ENCODE measurements at regions not wholly inside any gene's neighbourhood (a gene's known extent, or its start where the extent isn't known, plus 50 kb on each side); places are given as distances from the start of the nearest gene placed in this dataset.

DNA sequence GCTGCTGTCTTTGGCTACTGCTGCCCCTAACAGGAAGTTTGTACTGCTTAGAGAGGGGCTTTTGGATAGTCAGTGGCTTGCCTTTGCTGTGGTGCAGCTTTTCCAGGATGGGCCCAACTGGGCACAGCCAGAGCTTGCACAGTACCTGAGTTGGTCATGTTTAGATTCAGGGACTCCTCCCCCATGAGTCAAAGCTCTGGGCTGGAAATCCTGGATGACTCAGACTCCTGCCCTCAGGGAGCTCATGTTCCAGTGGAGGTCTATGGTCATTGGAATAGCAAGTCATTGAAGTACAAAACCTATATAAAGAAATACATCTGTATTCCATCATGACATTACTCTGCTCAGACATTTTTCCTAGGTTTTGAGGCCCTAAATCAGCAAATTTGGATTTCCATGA is 66.7 kb upstream of the PJA1 start:
- ATAC-seq (peak in 2 of 4 donors; percentile 47 to 73), DNase-seq (no peak)
- Histone ChIP-seq H3K27me3 (ENCODE audit: insufficient read depth in 3 of 3, low read length in 2 of 3) (peaks cover 0 to 12% (median 0%) of the 10 kb centered on the region in 3 donors), H3K4me1 (no peaks in the 10 kb centered on the region), H3K27ac (no peak overlapping the region), H3K9me3 (no peaks in the 10 kb centered on the region), H3K36me3 (ENCODE audit: insufficient read depth in 1 of 2, low read depth in 1 of 2) (no peaks in the 10 kb centered on the region), H3K4me3 (no peak overlapping the region)
- no peak for TF ChIP-seq CTCF (IDR thresholded peaks at IDR 0.05)
- intact Hi-C loops (cut with DNase I) = no loop called here

DNA sequence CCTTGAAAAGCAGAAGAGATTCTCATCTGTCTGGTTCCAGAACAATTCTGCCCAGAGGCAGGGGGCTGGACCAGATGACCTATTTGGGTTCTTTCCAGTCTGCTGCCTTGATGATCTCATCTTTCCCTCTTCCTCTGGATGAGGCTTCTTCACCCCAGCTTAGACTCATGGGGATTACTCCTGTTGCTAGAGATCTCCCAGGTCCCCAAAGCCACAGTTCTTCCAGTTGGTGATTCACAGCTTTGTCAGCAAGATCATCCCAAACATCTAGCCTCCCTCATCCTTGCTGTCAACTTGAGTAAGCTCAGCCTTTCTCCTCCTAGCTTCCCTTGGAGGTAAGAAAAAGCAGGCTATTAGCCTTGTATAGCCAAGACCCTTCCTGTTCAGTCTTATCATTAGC is 64.2 kb upstream of the PJA1 start:
- Histone ChIP-seq H3K4me1 (no peaks in the 10 kb centered on the region), H3K27me3 (ENCODE audit: insufficient read depth in 3 of 3, low read length in 2 of 3) (peaks cover 0 to 10% (median 0%) of the 10 kb centered on the region in 3 donors), H3K36me3 (ENCODE audit: insufficient read depth in 1 of 2, low read depth in 1 of 2) (no peaks in the 10 kb centered on the region), H3K9me3 (no peaks in the 10 kb centered on the region), H3K4me3 (no peak overlapping the region), H3K27ac (no peak overlapping the region)
- DNase-seq (no peak), ATAC-seq (no peak)
- no peak for TF ChIP-seq CTCF (IDR thresholded peaks at IDR 0.05)
- intact Hi-C loops (cut with DNase I) = no loop called here

- Histone ChIP-seq H3K4me3 (no peak overlapping the region), H3K27me3 (ENCODE audit: insufficient read depth in 3 of 3, low read length in 2 of 3) (peaks cover 0 to 10% (median 0%) of the 10 kb centered on the region in 3 donors), H3K36me3 (ENCODE audit: insufficient read depth in 1 of 2, low read depth in 1 of 2) (no peaks in the 10 kb centered on the region), H3K9me3 (no peaks in the 10 kb centered on the region), H3K4me1 (no peaks in the 10 kb centered on the region), H3K27ac (no peak overlapping the region)
- no peak for TF ChIP-seq CTCF (IDR thresholded peaks at IDR 0.05)
- ATAC-seq = no peak
- DNase-seq = no peak
- 72 to 86% (median 80%) methylated on average over 4 of the region's 4 CpGs for WGBS, 3 donors
- intact Hi-C loops (cut with DNase I) = no loop called here
Observed at GRCh38 chrX:69228732-69229131, 63.5 kb upstream of the PJA1 start.

DNA sequence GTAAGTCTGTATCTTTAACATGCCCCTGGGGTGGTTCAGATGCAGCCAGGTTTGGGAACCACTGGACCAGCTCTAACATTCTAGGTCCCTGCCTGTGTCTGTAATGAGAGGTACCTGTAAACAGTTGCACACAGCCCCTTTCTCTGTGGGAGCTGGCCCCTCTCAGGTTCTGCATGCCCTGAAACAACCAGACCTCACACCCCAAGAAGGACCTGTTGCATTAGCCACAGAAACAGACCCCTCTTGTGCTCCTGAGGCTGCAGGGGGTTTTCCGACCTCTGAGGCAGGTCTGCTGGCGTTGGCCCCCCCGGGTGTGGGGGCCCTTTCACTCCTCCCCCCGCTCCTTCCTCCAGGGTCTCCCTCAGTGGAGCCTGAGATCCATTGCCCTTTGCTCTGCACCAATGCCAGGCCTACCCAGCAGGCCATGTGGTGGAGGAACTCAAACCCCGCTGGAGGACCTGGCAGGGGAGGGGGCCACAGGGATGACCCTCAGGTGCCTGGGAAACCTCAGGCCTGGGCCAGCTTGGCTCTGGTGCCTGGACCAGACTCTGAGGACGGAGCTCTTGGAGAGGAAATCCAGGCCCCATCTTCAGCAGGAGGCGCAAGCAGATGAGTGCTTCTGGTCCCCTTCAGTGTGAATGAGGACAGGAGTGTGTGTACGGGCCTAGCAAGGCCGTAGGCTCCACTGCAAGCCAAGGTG is 61.4 kb upstream of the PJA1 start:
- no peak overlapping the region for H3K4me3 ChIP-seq
- WGBS, 3 donors = 65 to 91% (median 73%) methylated on average over 7 to 9 of the region's 9 CpGs
- peaks cover 0 to 11% (median 0%) of the 10 kb centered on the region in 3 donors for H3K27me3 ChIP-seq (ENCODE audit: insufficient read depth in 3 of 3, low read length in 2 of 3)
- intact Hi-C loops (cut with DNase I) = no loop called here
- TF ChIP-seq CTCF (IDR thresholded peaks at IDR 0.05) = no peak
- ATAC-seq (no peak), DNase-seq (no peak)
- no peaks in the 10 kb centered on the region for H3K36me3 ChIP-seq (ENCODE audit: insufficient read depth in 1 of 2, low read depth in 1 of 2)
- H3K9me3 ChIP-seq = no peaks in the 10 kb centered on the region
- no peak overlapping the region for H3K27ac ChIP-seq
- no peaks in the 10 kb centered on the region for H3K4me1 ChIP-seq
